Eye (tissue), 1 donor: ENCODE measurements at regions not wholly inside any gene's neighbourhood (a gene's known extent, or its start where the extent isn't known, plus 50 kb on each side); places are given as distances from the start of the nearest gene placed in this dataset.
A peak's percentile ranks its signal among the peaks of the same experiment; 100 is the strongest.

ENCODE experiments used
- DNase-seq: peaks from one replicate; pipeline ENCODE4 v3.0.0-alpha.2; 2015

DNA sequence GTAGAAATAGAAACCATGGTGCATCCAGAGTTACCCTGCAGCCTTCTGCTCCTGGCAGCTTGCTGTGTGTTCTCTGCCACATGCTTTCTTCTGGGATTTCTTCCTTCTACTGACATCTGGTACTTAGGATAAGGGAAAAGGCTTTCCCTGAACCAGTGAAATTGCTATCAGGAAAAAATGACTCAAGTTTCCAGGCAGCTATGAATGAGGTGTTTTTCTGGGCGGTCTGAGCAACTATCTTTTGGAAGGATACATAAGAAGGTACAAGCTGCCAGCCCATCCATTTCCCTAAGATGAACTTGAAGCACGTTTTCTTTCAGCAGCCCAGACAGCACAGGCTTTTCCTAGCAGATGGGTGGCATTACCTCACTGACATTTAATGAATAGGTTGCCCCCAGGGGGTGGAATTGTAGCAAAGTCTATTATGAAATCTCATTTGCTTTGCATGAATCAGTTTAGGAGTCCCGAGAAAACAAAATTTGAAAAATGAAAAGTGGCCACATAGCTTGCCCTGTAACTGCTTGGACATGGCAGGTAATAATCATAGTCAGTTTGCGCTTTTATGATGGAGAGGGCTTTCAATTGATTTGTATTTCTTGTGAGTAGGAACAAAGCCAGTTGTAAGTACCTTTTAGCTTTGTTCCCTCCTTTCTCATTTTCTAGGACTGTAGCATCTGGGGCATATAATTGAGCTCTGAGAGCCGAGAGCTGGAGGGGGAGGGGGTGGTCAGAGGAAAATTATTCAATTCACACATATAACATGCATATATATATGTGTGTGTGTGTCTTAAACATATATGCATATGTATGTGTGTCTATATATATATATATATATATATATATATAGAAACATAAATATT is 108.5 kb downstream of the C9orf152 start:
- peak; percentile 86 for DNase-seq

GRCh38 chr9:110101531-110102161 is 106.3 kb downstream of the C9orf152 start:
- DNase-seq = peak; percentile 80

GRCh38 chr9:110103257-110103656 is 104.7 kb downstream of the C9orf152 start:
- DNase-seq = no peak

GRCh38 chr9:110104261-110104809 is 103.6 kb downstream of the C9orf152 start:
- DNase-seq = peak; percentile 47

DNA sequence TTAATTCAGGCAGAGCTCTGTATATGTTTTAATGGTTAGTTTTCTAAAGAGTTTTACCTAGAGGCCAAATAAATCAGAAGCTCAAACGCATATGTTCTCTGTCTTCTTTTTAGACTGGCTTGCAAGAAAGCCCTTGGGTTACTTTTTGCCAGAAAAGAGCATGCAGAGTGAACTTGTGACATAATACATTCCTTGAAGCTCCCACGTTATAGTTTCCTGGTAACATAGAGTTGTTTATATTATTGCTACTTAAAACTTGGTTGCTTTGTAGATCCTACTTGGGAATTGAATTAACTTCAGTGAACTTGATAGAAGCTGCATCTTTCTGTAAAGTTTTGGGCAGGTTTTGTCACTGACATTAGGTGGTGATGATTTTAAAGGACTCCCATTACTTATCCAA is 102.9 kb downstream of the C9orf152 start:
- DNase-seq = peak; percentile 42

DNA sequence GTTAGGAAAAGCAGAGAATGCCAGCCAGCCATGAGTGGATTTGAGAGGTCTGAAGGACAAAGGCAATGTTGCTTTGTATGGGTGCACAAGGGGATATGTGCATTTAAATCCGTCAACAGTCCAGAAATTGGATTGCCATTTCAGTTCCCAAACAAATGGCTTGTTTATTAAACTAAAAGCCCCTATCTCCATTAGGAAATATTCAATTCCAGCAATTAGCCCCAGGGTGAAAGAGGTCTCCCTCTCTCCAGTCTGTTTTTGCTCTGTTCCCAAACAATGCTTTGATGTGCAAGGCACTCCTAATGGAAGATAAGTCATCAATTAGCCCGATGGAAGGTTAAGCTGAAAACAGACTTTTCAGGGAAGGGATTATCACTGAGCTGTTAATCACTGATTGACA is 101.3 kb downstream of the C9orf152 start:
- peak; percentile 4 for DNase-seq

DNA sequence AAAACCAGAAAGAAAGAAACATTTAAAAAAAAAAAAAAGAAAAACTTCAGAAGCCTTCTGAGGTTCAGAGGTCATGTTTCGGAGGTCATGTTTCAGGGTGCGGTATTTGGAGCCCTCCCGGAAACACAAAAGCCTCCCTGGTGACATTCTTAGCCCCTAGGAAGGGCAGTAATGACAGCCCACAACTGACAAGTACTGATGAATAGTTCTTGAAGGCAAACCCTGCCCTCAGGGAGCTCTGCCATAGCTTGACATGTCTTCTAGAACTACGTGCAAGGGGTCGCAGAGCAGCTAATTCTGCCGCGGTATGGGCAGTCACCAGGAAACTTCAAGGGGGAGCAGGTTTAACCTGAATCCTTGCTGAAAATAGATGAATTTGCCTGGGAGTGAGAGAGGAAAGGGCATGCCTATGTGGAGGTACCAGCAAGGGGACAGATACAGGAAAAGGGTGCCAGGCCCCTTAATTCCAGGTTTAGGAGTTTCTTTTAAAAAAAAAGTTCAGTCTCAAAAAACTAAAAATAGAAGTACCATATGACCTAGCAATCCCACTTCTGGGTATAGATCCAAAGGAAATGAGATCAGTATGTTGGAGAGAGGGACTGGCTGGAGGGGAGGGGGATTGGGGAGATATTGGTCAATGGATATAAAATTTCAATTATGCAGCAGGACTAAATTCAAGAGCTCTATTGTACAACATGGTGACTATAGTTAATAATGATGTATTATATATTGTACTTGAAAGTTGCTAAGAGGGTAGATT is 98.4 kb downstream of the C9orf152 start:
- no peak for DNase-seq

DNA sequence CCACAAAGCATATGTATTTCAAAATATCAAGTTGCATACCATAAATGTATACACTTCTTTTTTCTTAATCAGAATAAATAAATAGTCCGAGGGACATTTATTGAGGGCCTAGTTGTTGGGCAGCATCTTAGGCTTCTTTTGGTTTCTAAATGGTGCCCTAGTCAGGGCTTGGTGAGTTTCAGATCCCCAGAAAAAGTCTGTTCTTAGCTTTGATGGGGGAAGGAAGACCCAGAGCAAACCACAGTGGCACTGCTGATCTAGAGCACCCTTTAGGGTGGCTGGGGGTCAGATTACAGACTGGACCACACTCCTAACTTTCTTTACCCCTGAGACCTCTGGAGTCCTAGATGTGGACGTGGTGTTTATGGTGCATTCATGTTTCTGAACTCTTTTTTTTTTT is 97.8 kb downstream of the C9orf152 start:
- DNase-seq = no peak

GRCh38 chr9:110111868-110112267 is 96.1 kb downstream of the C9orf152 start:
- DNase-seq = no peak

- no peak for DNase-seq
These were observed 95.2 kb downstream of the C9orf152 start for GRCh38 chr9:110112792-110113191.

DNA sequence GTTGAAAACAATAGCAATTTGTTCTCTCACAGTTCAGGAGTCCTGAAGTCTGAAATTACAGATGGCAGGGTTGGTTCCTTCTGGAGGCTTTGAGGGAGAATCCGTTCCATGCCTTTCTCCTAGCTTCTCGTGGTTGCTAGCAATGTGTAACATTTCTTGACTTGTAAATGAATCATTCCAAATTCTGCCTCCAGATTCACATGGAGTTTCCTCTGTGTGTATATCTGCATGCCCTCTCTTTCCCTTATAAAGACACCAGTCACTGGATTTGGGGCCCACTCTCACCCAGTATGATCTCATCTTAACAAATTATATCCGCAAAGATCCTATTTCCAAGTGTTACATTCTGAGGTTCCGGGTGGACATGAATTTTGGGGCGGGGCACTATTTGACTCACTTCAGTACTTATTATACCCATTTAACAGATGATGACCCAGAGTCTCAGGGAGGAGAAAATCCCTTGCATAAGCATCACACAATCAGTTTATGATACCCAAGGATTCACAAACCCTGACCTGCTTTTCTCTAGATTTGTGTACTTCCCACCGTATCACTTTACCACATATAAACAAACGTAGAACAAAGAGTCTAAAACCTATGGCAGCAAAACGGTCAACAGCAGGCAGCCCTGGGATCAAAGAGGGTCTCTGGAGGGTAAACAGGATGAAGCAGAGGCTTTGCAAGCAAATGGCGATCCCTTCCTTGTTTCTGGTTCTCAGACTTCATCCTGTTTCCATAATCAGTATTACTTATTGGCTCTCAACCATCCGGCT is 93.7 kb downstream of the C9orf152 start:
- DNase-seq = no peak

- no peak for DNase-seq
These were observed 93.1 kb downstream of the C9orf152 start for GRCh38 chr9:110114859-110115201.

DNA sequence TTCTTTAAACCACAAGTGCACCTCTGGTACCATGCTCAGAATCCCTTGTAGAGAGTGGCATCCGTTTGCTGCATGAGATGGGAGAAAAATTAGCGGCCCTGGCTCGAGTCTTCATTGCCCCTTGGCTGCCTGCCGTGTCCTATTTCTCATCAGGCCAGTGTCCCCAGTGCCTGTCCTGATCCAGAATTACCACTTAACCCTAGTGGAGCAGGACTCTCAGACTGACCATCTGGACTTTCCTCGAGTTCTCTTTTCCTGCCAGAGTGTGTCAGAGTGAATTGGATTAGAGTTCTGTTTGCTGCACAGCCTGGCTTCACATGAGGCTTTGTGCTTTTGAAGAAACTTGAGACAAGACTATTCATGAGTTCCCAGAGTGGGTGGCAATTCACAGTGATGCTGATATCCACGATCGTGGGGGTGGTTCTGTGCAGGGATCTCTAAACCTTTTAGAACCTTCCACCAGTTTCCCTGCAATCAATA is 92.6 kb downstream of the C9orf152 start:
- no peak for DNase-seq

DNA sequence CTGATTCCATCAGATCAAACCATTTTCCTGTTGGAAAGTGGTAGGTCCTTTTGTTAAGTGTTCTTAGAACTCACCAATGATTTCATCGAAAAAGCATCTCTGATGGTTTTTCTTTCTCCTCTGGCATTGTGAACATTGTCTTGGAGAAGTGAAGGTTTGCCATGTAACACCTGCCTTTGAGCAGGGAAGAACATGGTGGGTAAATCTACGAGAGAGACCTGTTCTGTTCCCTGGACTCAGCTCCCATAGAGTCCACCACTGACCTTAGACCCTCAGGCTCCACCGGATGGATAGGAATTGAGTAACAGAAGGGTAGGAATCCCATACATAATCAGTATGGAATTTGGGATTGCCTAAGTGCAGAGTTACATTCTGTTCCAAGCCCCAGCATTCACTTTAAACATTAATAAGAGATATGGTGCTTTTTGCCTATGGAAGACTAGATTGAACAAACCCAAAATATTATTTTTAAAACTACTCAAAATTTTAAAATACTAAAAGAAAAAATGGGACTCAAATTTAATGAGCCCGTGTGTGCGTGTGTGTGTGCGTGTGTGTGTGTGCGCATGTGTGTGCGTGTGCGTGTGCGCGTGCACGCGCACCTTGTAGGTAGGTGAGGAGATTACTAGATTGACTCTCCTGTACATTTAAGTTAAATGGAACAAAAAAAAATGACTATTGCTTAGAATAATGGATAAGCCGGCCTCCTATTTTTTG is 92.0 kb downstream of the C9orf152 start:
- no peak for DNase-seq

DNA sequence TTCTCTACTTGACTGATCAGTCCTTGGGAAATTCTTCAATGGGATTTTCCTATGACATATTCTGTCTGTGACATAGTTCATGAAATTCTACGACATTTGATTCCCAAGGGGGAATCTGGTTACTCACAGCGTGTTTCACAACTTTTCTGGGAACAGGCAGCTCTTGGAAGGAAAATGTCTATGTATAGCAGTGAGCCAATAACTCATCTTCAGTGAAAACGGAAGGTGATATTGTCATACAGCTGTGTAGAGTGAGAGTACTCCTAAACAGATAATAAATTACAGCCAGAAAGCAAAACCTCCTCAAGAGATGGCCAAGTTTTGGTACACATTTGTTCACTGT is 91.4 kb downstream of the C9orf152 start:
- DNase-seq = no peak

GRCh38 chr9:110121170-110121569 is 86.8 kb downstream of the C9orf152 start:
- DNase-seq = no peak

- DNase-seq = no peak
These were observed 84.4 kb downstream of the C9orf152 start for GRCh38 chr9:110123341-110124095.

DNA sequence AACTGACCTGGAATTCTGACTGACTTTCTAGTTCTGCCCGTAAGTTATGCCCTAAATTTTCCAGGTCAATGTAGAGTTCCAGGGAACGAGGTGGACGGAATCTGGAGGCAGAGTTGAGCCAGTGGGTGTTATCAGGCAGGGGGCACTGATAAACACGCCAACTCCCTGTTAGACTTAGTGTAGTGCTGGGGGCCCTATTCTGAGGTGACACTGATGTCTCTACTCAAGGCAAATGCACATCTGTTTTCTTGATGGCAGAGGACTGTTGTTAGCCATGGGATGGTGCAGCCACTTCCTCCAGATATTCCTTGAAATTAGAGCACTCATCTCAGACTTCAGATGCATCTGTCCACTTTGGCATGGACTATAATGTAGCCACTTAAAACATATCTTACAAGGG is 83.5 kb downstream of the C9orf152 start:
- DNase-seq = no peak

- peak; percentile 89 for DNase-seq
These were observed 82.7 kb downstream of the C9orf152 start for GRCh38 chr9:110125207-110125751.

DNA sequence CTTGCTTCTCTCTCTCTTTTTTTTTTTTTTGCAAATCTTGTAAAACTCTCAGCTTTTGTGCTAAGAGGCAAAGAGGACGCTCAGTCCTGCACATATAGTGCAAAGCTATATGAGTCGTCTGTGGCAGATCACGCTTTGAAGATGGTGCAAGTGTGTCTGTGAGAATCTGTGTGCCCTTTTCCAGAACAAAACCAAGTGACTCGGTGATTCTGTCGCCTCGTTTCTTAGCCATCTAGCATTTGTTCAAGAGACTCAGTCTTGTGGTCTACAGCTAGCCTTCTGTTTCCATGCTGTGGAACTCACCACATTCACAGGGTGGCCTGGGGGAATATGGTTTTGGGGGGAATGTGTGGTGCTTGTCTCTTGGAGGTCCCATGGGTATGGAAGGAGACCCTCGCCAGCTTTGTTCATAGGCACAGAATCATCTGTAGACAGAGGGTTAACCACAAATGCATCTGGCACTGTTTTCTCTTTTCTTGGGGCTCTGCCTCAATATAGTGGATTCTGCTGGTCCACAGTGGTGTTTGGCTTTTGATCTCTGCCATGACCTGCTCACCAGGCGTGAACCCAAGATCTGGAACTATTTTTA is 82.1 kb downstream of the C9orf152 start:
- no peak for DNase-seq
